SK-N-SH (cell line): ENCODE measurements at regions not wholly inside any gene's neighbourhood (a gene's known extent, or its start where the extent isn't known, plus 50 kb on each side); places are given as distances from the start of the nearest gene placed in this dataset.

Experiments
- CTCF ChIA-PET: fragments of 300-600, 350-600 bp; formaldehyde crosslinking; extraction: SDS; loops from one replicate; lab custom pipeline; 2021; lab: Yijun Ruan, JAX
- POLR2A ChIA-PET: fragments of 350-600 bp; sonication (Branson Sonifier 250); formaldehyde crosslinking; extraction: SDS; loops from one replicate; lab custom pipeline; 2020; ENCODE audit warnings: antibody characterized with exemption, inconsistent platforms; lab: Yijun Ruan, JAX
- DNase-seq: peaks from one replicate; pipeline ENCODE4 v3.0.0; 2012
- H2AFZ ChIP-seq: fragments of 200-600 bp; sonication (generic); 2 replicates; pipeline ENCODE4 v1.8.1; 2016; ENCODE audit warnings: antibody characterized with exemption, mild to moderate bottlenecking, low read depth
- H3F3A ChIP-seq: fragments of 200-600 bp; sonication (generic); replicated peaks from 2 replicates; pipeline ENCODE3; 2016; ENCODE audit warnings: antibody characterized with exemption, mild to moderate bottlenecking; ENCODE audit not compliant: insufficient read depth
- H3K27ac ChIP-seq, 2 experiments: fragments of 200-500 bp in 1 of 2; fragments of 200-600 bp in 1 of 2; sonication (Bioruptor generic) in 1 of 2; sonication (generic), shearing (Covaris generic) in 1 of 2; 2 replicates each; pipeline versions ENCODE4 v1.5.1 to v1.6.1; 2014 to 2016; ENCODE audit warnings: low read depth in 2 of 2, inconsistent platforms in 1 of 2, low read length in 1 of 2, mild to moderate bottlenecking in 1 of 2, mixed read lengths in 1 of 2
- H3K27me3 ChIP-seq: fragments of 200-600 bp; sonication (generic), shearing (Covaris generic); 2 replicates; pipeline ENCODE4 v1.6.1; 2016; ENCODE audit warnings: mixed run types; ENCODE audit not compliant: insufficient read depth
- H3K36me3 ChIP-seq, 2 experiments: fragments of 200-500 bp in 1 of 2; fragments of 200-600 bp in 1 of 2; sonication (Bioruptor generic) in 1 of 2; sonication (generic) in 1 of 2; replicated peaks in 1 of 2; 2 replicates each; pipeline versions ENCODE3 to v1.5.1; 2014 to 2016; ENCODE audit warnings: low read length in 1 of 2, mild to moderate bottlenecking in 1 of 2; ENCODE audit not compliant: insufficient read depth in 2 of 2, control insufficient read depth in 1 of 2
- H3K4me1 ChIP-seq, 2 experiments: fragments of 200-500 bp in 1 of 2; fragments of 200-600 bp in 1 of 2; sonication (Bioruptor generic) in 1 of 2; sonication (generic), shearing (Covaris generic) in 1 of 2; 2 replicates each; pipeline versions ENCODE4 v1.5.1 to v1.6.1; 2014 to 2016; ENCODE audit warnings: low read depth in 1 of 2, low read length in 1 of 2, mixed run types in 1 of 2; ENCODE audit not compliant: insufficient read depth in 2 of 2, control insufficient read depth in 1 of 2
- H3K4me2 ChIP-seq: fragments of 200-600 bp; sonication (generic), shearing (Covaris generic); 2 replicates; pipeline ENCODE4 v1.6.1; 2017; ENCODE audit warnings: mixed run types
- H3K4me3 ChIP-seq, 2 experiments: fragments of 200-500 bp in 1 of 2; fragments of 200-600 bp in 1 of 2; sonication (Bioruptor generic) in 1 of 2; sonication (generic), shearing (Covaris generic) in 1 of 2; 2 replicates each; pipeline versions ENCODE4 v1.5.1 to v1.8.1; 2014 to 2016; ENCODE audit warnings: low read depth in 2 of 2, inconsistent platforms in 1 of 2, low read length in 1 of 2, mild to moderate bottlenecking in 1 of 2, mixed read lengths in 1 of 2, moderate library complexity in 1 of 2
- H3K79me2 ChIP-seq: fragments of 200-600 bp; sonication (generic); 2 replicates; pipeline ENCODE4 v1.8.1; 2017; ENCODE audit warnings: mild to moderate bottlenecking; ENCODE audit not compliant: insufficient read depth
- H3K9ac ChIP-seq: fragments of 200-600 bp; sonication (generic); 2 replicates; pipeline ENCODE4 v1.6.1; 2017; ENCODE audit warnings: mixed run types
- H3K9me2 ChIP-seq: fragments of 200-600 bp; sonication (generic); 2 replicates; pipeline ENCODE4 v1.6.1; 2017; ENCODE audit warnings: mixed run types
- H3K9me3 ChIP-seq: fragments of 200-600 bp; sonication (generic); 2 replicates; pipeline ENCODE4 v1.6.1; 2017; ENCODE audit warnings: mixed run types, mild to moderate bottlenecking, moderate library complexity
- H4K20me1 ChIP-seq: fragments of 200-600 bp; sonication (generic); 2 replicates; pipeline ENCODE4 v1.6.1; 2017; ENCODE audit warnings: mild to moderate bottlenecking, mixed run types; ENCODE audit not compliant: insufficient read depth
- ELF1 ChIP-seq: IDR thresholded peaks from 2 replicates; pipeline ENCODE4 v1.4.0; 2012
- EP300 ChIP-seq, 2 experiments: IDR thresholded peaks; 2 replicates each; pipeline versions ENCODE4 v1.4.0 to v1.6.1; 2012; ENCODE audit warnings: borderline replicate concordance in 1 of 2, low read depth in 1 of 2, low read length in 1 of 2
- FOXJ3 ChIP-seq: sonication (generic); formaldehyde crosslinking; IDR thresholded peaks from 2 replicates; pipeline ENCODE4 v1.5.1; 2020; ENCODE audit warnings: mild to moderate bottlenecking, missing genetic modification reagents
- GATA2 ChIP-seq: sonication (generic); formaldehyde crosslinking; IDR thresholded peaks from 2 replicates; pipeline ENCODE4 v1.5.0; 2020; ENCODE audit warnings: mild to moderate bottlenecking, missing genetic modification reagents
- MEF2A ChIP-seq: IDR thresholded peaks from 2 replicates; pipeline ENCODE4 v1.4.0; 2012; ENCODE audit warnings: low read depth, borderline replicate concordance
- MXI1 ChIP-seq: IDR thresholded peaks from 2 replicates; pipeline ENCODE4 v1.6.1; 2012; ENCODE audit warnings: mild to moderate bottlenecking, low read depth, low read length, improper control_type of control experiment
- NRF1 ChIP-seq: IDR thresholded peaks from 2 replicates; pipeline ENCODE4 v1.6.1; 2012; ENCODE audit warnings: low read depth, mild to moderate bottlenecking, low read length
- RXRA ChIP-seq: IDR thresholded peaks from 2 replicates; pipeline ENCODE4 v1.4.0; 2012; ENCODE audit warnings: low read depth, mild to moderate bottlenecking, borderline replicate concordance
- SMC3 ChIP-seq: IDR thresholded peaks from 2 replicates; pipeline ENCODE4 v1.6.1; 2012; ENCODE audit warnings: low read depth, low read length, improper control_type of control experiment
- TAF1 ChIP-seq: IDR thresholded peaks from 2 replicates; pipeline ENCODE4 v1.6.1; 2012; ENCODE audit warnings: low read depth, mild to moderate bottlenecking, low read length, moderate library complexity, borderline replicate concordance
- TEAD4 ChIP-seq: IDR thresholded peaks from 2 replicates; pipeline ENCODE4 v1.4.0; 2012; ENCODE audit warnings: mild to moderate bottlenecking, borderline replicate concordance; ENCODE audit not compliant: insufficient read depth
- YY1 ChIP-seq: IDR thresholded peaks from 2 replicates; pipeline ENCODE4 v1.4.0; 2012; ENCODE audit warnings: low read depth, mild to moderate bottlenecking
- WGBS: methylation state at CpG from one replicate; pipeline ENCODE4 v1.1.6; 2017; ENCODE audit warnings: low lambda C conversion rate; 5-methylcytosine and 5-hydroxymethylcytosine counted together
- TF ChIP-seq, protein P1 (sequence below): IDR thresholded peaks from 2 replicates; pipeline ENCODE4 v1.6.1; 2012; ENCODE audit warnings: mild to moderate bottlenecking, low read depth, low read length, moderate library complexity
- TF ChIP-seq, protein P2 (sequence below): IDR thresholded peaks from 2 replicates; pipeline ENCODE4 v1.4.0; 2012; ENCODE audit warnings: low read depth, borderline replicate concordance
- TF ChIP-seq, protein P3 (sequence below): fragments of 200-600 bp; sonication (generic); IDR thresholded peaks from 2 replicates; pipeline ENCODE4 v1.6.1; 2017; ENCODE audit warnings: antibody characterized with exemption, mild to moderate bottlenecking, moderate library complexity
- TF ChIP-seq, protein P4 (sequence below): IDR thresholded peaks from 2 replicates; pipeline ENCODE4 v1.4.0; 2012; ENCODE audit warnings: low read depth

DNA sequence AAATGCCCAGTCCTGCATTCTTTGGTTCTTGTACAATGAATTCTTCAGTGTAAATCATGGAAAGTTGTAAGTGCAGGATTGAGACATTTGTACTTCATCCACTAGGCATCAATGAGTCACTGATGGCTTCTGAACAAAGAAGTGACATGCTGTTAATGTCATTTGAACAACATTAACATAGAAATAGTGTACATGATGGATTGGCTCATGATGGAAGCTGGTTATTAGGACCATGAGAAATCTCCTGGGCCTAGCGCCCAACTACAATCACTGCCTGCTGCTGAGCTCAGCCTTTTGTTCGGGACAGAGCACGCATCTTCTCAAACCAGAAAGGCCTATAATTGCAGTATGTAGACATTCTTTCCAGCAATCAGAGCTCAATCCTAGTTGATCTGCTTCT lies 316.8 kb upstream of the TSHZ2 start:
- Histone ChIP-seq H3K9ac (no peak overlapping the region), H4K20me1 (no peaks in the 10 kb centered on the region), H3K36me3 (no peaks in the 10 kb centered on the region), H3F3A (no peaks in the 10 kb centered on the region), H3K27ac (no peak overlapping the region), H3K4me2 (no peak overlapping the region), H3K27me3 (no peaks in the 10 kb centered on the region), H3K9me3 (no peaks in the 10 kb centered on the region), H3K4me3 (no peak overlapping the region), H3K79me2 (no peaks in the 10 kb centered on the region), H3K9me2 (no peaks in the 10 kb centered on the region), H3K4me1 (no peaks in the 10 kb centered on the region), H2AFZ (no peak overlapping the region)
- WGBS: 76% methylated on average over 3 of the region's 3 CpGs
- no peak for TF ChIP-seq FOXJ3
- no peak for TF ChIP-seq TEAD4
- no peak for TF ChIP-seq MXI1
- no peak for TF ChIP-seq SMC3
- no peak for TF ChIP-seq NRF1
- TF ChIP-seq TAF1: no peak
- no peak for TF ChIP-seq RXRA
- TF ChIP-seq, protein P1, sequence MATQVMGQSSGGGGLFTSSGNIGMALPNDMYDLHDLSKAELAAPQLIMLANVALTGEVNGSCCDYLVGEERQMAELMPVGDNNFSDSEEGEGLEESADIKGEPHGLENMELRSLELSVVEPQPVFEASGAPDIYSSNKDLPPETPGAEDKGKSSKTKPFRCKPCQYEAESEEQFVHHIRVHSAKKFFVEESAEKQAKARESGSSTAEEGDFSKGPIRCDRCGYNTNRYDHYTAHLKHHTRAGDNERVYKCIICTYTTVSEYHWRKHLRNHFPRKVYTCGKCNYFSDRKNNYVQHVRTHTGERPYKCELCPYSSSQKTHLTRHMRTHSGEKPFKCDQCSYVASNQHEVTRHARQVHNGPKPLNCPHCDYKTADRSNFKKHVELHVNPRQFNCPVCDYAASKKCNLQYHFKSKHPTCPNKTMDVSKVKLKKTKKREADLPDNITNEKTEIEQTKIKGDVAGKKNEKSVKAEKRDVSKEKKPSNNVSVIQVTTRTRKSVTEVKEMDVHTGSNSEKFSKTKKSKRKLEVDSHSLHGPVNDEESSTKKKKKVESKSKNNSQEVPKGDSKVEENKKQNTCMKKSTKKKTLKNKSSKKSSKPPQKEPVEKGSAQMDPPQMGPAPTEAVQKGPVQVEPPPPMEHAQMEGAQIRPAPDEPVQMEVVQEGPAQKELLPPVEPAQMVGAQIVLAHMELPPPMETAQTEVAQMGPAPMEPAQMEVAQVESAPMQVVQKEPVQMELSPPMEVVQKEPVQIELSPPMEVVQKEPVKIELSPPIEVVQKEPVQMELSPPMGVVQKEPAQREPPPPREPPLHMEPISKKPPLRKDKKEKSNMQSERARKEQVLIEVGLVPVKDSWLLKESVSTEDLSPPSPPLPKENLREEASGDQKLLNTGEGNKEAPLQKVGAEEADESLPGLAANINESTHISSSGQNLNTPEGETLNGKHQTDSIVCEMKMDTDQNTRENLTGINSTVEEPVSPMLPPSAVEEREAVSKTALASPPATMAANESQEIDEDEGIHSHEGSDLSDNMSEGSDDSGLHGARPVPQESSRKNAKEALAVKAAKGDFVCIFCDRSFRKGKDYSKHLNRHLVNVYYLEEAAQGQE: no peak
- ChIA-PET POLR2A (no interaction called here), CTCF (interaction anchor here (2.2 kb wide), 1 partner anchor 13 kb away, joined by 6 read pairs; no protein-coding TSS in a partner anchor)
- no peak for DNase-seq

DNA sequence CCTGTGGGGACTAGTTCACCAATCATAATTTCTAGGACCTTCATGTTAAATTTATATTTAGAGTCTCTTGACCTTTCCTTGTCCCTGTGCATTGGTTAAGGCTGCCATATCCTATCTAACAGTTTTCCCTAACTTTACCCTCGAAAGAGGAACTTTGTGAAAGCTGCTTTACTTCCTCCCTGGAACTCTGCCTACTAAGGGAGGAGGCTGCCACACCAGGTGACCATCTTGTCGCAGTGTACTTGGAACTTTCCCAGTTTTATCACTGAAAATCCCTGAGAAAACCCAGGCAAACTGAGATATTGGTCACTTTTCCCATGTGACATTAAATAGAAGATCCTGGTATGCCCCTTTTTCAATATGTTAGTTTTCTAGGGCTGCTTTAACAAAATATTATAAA lies 317.6 kb upstream of the TSHZ2 start:
- POLR2A ChIA-PET: no interaction called here
- H3K27me3 ChIP-seq: no peaks in the 10 kb centered on the region
- H3K4me2 ChIP-seq: no peak overlapping the region
- H3K79me2 ChIP-seq: no peaks in the 10 kb centered on the region
- CTCF ChIA-PET: interaction anchor here (2.2 kb wide), 1 partner anchor 12 kb away, joined by 6 read pairs; no protein-coding TSS in a partner anchor
- no peak overlapping the region for H3K27ac ChIP-seq
- DNase-seq: no peak
- H3K4me1 ChIP-seq: no peaks in the 10 kb centered on the region
- H3K4me3 ChIP-seq: no peak overlapping the region
- H4K20me1 ChIP-seq: no peaks in the 10 kb centered on the region
- no peak overlapping the region for H2AFZ ChIP-seq
- no peaks in the 10 kb centered on the region for H3F3A ChIP-seq
- WGBS: 17% methylated on average over 2 of the region's 2 CpGs
- no peaks in the 10 kb centered on the region for H3K9me3 ChIP-seq
- no peak overlapping the region for H3K9ac ChIP-seq
- TF ChIP-seq, protein P2, sequence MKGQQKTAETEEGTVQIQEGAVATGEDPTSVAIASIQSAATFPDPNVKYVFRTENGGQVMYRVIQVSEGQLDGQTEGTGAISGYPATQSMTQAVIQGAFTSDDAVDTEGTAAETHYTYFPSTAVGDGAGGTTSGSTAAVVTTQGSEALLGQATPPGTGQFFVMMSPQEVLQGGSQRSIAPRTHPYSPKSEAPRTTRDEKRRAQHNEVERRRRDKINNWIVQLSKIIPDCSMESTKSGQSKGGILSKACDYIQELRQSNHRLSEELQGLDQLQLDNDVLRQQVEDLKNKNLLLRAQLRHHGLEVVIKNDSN: no peak
- TF ChIP-seq EP300 (IDR thresholded peaks at IDR 0.05; ENCODE audit: borderline replicate concordance in 1 of 2, low read depth in 1 of 2, low read length in 1 of 2): no peak
- TF ChIP-seq ELF1: no peak
- TF ChIP-seq, protein P3, sequence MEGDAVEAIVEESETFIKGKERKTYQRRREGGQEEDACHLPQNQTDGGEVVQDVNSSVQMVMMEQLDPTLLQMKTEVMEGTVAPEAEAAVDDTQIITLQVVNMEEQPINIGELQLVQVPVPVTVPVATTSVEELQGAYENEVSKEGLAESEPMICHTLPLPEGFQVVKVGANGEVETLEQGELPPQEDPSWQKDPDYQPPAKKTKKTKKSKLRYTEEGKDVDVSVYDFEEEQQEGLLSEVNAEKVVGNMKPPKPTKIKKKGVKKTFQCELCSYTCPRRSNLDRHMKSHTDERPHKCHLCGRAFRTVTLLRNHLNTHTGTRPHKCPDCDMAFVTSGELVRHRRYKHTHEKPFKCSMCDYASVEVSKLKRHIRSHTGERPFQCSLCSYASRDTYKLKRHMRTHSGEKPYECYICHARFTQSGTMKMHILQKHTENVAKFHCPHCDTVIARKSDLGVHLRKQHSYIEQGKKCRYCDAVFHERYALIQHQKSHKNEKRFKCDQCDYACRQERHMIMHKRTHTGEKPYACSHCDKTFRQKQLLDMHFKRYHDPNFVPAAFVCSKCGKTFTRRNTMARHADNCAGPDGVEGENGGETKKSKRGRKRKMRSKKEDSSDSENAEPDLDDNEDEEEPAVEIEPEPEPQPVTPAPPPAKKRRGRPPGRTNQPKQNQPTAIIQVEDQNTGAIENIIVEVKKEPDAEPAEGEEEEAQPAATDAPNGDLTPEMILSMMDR: no peak
- TF ChIP-seq GATA2 (CRISPR knock-in tag): no peak
- TF ChIP-seq RXRA: no peak
- TF ChIP-seq, protein P1: no peak
- TF ChIP-seq, protein P4, sequence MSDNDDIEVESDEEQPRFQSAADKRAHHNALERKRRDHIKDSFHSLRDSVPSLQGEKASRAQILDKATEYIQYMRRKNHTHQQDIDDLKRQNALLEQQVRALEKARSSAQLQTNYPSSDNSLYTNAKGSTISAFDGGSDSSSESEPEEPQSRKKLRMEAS: no peak
- TF ChIP-seq YY1: no peak
- no peak for TF ChIP-seq MEF2A
- H3K9me2 ChIP-seq: no peaks in the 10 kb centered on the region
- no peaks in the 10 kb centered on the region for H3K36me3 ChIP-seq
